ENCODE measurements at regions not wholly inside any gene's neighbourhood (a gene's known extent, or its start where the extent isn't known, plus 50 kb on each side); places are given as distances from the start of the nearest gene placed in this dataset.
A peak's percentile ranks its signal among the peaks of the same experiment; 100 is the strongest.

GRCh38 chr2:133690780-133691179 is 122.5 kb upstream of the NCKAP5 start:
- no peak for TF ChIP-seq CTCF (IDR thresholded peaks at IDR 0.05; ENCODE audit: insufficient read depth, low read length, severe bottlenecking)
- Histone ChIP-seq H3K27me3 (ENCODE audit: control insufficient read depth, insufficient read depth, low read length) (peaks cover 7% of the 10 kb centered on the region), H3K4me3 (ENCODE audit: low read depth, low read length) (no peak overlapping the region), H3K36me3 (ENCODE audit: control insufficient read depth, insufficient read depth, low read length) (no peaks in the 10 kb centered on the region)
- no peak for DNase-seq (ENCODE audit: low read depth)
- FAIRE-seq, result no peak

GRCh38 chr2:133691336-133691735 is 123.1 kb upstream of the NCKAP5 start:
- Histone ChIP-seq H3K4me3 (ENCODE audit: low read depth, low read length) (no peak overlapping the region), H3K27me3 (ENCODE audit: control insufficient read depth, insufficient read depth, low read length) (peaks cover 7% of the 10 kb centered on the region), H3K36me3 (ENCODE audit: control insufficient read depth, insufficient read depth, low read length) (no peaks in the 10 kb centered on the region)
- no peak for TF ChIP-seq CTCF (IDR thresholded peaks at IDR 0.05; ENCODE audit: insufficient read depth, low read length, severe bottlenecking)
- DNase-seq (ENCODE audit: low read depth) (no peak), FAIRE-seq (no peak)

GRCh38 chr2:133705287-133705686 is 137.0 kb upstream of the NCKAP5 start:
- FAIRE-seq, result no peak

GRCh38 chr2:133710613-133711012 is 142.3 kb upstream of the NCKAP5 start:
- Histone ChIP-seq H3K36me3 (ENCODE audit: control insufficient read depth, insufficient read depth, low read length) (no peaks in the 10 kb centered on the region), H3K4me3 (ENCODE audit: low read depth, low read length) (no peak overlapping the region), H3K27me3 (ENCODE audit: control insufficient read depth, insufficient read depth, low read length) (no peaks in the 10 kb centered on the region)
- FAIRE-seq (no peak), DNase-seq (ENCODE audit: low read depth) (peak; percentile 47)
- TF ChIP-seq CTCF (IDR thresholded peaks at IDR 0.05; ENCODE audit: insufficient read depth, low read length, severe bottlenecking), result no peak

More at GRCh38 chr2:133705287-133705686, 137.0 kb upstream of the NCKAP5 start:
- no peak for DNase-seq (ENCODE audit: low read depth)
- Histone ChIP-seq H3K36me3 (ENCODE audit: control insufficient read depth, insufficient read depth, low read length) (no peaks in the 10 kb centered on the region), H3K27me3 (ENCODE audit: control insufficient read depth, insufficient read depth, low read length) (no peaks in the 10 kb centered on the region), H3K4me3 (ENCODE audit: low read depth, low read length) (no peak overlapping the region)
- TF ChIP-seq CTCF (IDR thresholded peaks at IDR 0.05; ENCODE audit: insufficient read depth, low read length, severe bottlenecking), result no peak

- H3K27me3 ChIP-seq (ENCODE audit: control insufficient read depth, insufficient read depth, low read length), result no peaks in the 10 kb centered on the region
- H3K4me3 ChIP-seq (ENCODE audit: low read depth, low read length), result no peak overlapping the region
- no peak for FAIRE-seq
- no peak for DNase-seq (ENCODE audit: low read depth)
- no peaks in the 10 kb centered on the region for H3K36me3 ChIP-seq (ENCODE audit: control insufficient read depth, insufficient read depth, low read length)
- TF ChIP-seq CTCF (IDR thresholded peaks at IDR 0.05; ENCODE audit: insufficient read depth, low read length, severe bottlenecking), result no peak
These were observed 142.9 kb upstream of the NCKAP5 start for GRCh38 chr2:133711201-133711600.

- FAIRE-seq, result no peak
- Histone ChIP-seq H3K36me3 (ENCODE audit: control insufficient read depth, insufficient read depth, low read length) (no peaks in the 10 kb centered on the region), H3K4me3 (ENCODE audit: low read depth, low read length) (no peak overlapping the region), H3K27me3 (ENCODE audit: control insufficient read depth, insufficient read depth, low read length) (no peaks in the 10 kb centered on the region)
- no peak for DNase-seq (ENCODE audit: low read depth)
- no peak for TF ChIP-seq CTCF (IDR thresholded peaks at IDR 0.05; ENCODE audit: insufficient read depth, low read length, severe bottlenecking)
These were observed 143.5 kb upstream of the NCKAP5 start for GRCh38 chr2:133711806-133712205.

Measured in bronchial epithelial cell (primary cell).